HG03159 (cell line): ENCODE measurements at regions not wholly inside any gene's neighbourhood (a gene's known extent, or its start where the extent isn't known, plus 50 kb on each side); places are given as distances from the start of the nearest gene placed in this dataset.

Experiments used
- ATAC-seq: cut with Tn5 transposase; IDR thresholded peaks from one replicate; pipeline ENCODE4 v1.9.1; 2021; ENCODE audit warnings: mild to moderate bottlenecking, moderate library complexity; ENCODE audit not compliant: unreplicated experiment

DNA sequence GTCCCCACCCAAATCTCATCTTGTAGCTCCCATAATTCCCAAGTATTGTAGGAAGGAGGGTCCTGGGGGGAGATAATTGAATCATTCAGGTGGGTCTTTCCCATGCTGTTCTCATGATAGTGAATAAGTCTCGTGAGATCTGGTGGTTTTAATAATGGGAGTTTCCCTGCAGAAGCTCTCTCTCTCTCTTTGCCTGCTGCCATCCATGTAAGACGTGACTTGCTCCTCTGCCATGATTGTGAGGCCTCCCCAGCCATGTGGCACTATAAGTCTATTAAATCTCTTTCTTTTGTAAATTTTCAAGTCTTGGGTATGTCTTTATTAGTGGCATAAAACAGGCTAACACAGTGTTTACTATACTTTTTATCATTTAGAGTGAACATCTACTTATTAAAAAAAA is 338.8 kb downstream of the ANKRD7 start:
- no peak for ATAC-seq

- no peak for ATAC-seq
Measured at GRCh38 chr7:118572604-118573003, 348.1 kb downstream of the ANKRD7 start.

GRCh38 chr7:118573085-118573484 is 348.6 kb downstream of the ANKRD7 start:
- no peak for ATAC-seq

DNA sequence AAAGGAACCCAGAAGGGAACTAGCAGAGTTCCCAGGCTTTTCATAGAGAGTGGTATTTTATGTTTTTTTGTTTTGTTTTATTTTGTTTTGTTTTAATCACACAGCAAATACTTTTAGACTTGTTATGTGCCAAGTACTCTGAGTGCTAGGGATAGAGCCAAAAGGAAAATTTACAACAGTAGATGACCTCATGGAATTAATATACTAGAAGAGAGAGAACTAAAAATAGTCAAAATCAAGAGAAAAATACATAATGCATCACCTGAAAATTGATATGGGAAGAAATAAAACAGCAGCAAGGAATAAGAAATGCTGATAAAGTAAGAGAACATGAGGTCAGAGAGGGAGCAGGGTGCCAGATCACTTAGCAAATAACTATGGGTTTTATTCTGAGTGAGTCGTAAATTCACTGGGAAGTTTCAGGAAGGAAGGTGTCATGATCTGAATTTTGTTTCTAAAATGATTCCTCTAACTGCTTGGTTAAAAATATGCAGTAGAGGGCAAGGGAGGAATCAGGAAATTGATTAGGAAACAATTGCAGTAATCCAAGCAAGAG is 351.0 kb downstream of the ANKRD7 start:
- ATAC-seq: no peak

DNA sequence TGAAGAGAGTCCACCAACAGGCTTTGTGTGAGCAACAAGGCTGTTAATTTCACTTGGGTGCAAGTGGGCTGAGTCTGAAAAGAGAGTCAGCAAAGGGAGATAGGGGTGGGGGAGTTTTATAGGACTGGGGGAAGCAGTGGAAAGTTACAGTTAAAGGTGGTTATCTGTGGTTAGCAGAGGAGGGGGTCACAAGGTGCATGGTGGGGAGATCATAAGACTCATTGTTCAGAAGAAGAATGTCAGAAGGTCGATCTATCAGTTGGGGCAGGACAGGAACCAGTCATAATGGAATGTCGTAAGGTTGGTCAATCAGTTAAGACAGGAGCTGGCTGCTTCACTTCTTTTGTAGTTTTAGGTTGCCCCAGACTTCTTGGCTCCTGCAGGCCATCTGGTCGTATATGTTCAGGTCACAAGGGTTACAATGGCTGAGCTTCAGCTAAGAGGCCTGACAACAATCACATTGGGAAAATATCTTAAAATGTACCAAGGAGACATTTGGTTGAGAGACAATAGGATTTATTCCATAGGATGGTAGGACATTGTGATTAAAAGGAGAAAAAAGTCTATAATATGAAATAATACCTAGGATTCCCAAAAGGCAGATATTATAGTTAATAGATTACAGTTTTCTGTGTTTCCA is 356.4 kb downstream of the ANKRD7 start:
- no peak for ATAC-seq

- no peak for ATAC-seq
Measured at GRCh38 chr7:118583641-118584040, 359.1 kb downstream of the ANKRD7 start.

GRCh38 chr7:118586248-118586647 is 361.7 kb downstream of the ANKRD7 start:
- ATAC-seq: no peak

DNA sequence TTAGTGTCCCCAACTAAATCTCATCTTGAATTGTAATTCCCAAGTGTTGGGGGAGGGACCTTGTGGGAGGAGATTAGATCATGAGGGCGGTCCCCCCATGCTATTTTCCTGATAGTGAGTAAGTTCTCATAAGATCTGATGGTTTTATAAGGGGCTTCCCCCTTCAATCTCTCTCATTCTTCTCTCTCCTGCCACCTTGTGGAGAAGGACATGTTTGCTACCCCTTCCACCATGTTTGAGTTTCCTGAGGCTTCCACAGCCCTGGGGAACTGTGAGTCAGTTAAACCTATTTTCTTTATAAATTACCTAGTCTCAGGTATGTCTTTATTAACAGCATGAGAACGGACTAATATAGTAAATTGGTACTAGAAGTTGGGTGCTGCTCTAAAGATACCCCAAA is 365.6 kb downstream of the ANKRD7 start:
- ATAC-seq: peak; percentile 95

DNA sequence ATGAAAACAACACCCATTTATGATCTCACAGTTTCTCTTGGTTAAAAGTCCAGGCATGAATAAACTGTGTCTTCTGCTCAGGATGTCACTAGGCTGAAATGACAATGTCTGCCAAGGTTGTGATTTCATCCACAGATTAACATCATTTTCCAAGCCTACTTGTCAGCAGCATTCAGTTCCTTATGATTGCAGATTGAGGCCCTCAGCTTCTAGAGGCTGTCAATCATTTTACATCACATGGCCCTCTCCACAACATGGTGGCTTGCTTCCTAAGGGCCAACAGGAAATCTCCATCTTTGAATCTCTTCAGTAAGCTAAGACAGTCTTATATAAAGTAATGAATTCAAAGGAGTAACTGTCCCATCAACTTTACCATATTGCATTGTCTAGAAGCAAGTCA is 377.6 kb downstream of the ANKRD7 start:
- ATAC-seq: no peak

DNA sequence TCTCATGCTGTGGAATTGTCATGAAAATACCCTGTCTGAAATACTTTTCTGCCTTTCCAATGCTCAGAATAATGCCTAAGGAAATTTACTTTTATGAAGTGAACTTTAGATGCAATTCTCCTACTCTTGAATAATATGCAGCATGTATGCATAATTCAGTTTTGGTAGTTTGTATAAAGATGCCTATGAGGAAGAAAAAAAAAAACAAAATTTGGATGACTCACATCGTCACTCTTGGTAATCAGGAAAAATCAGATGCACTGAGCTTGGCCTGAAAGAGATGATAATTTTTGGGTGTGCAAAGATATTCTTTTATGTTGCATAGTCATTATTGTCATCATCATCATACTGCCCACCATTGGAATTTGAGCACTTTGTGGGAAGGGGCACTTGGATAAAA is 382.1 kb downstream of the ANKRD7 start:
- no peak for ATAC-seq

GRCh38 chr7:118609207-118609606 is 384.7 kb downstream of the ANKRD7 start:
- ATAC-seq: no peak

DNA sequence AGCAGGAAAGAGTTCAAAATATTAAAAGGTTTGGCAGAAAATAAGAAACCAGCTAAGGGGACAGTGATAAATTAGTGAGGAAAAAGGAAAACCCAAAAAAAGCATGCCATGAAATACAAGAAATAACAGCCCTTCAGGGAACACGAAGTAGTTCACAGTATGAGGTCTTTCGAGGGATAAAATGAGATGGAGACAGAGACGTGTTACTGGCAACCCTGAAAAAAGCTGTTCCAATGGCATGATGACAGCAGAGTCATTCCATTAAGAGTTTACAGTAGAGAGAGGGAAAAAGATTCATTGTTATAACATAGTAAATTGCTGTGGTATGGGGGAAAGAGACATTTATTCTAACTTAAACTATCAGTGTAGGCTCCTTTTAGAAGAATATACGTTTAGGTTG is 391.2 kb downstream of the ANKRD7 start:
- no peak for ATAC-seq

GRCh38 chr7:118621810-118622360 is 397.4 kb downstream of the ANKRD7 start:
- no peak for ATAC-seq

DNA sequence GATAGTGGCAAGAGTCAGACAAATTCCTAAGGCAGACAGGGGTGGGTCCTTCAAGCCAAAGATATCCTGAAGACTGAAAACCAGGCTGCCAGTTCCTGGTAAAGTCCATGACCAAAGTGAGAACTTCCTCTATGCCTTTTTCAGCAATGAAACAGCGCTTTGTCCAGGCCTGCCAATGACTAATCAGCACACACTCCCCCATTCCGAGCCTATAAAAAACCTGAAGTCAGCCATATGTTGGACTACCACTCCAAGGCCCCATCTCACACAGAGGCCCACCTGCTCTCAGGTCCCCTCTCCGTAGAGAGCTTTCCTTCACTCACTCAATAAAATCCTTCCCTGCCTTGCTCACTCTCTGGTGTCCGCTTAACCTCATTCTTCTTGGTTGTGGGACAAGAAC is 402.2 kb downstream of the ANKRD7 start:
- no peak for ATAC-seq

- no peak for ATAC-seq
Measured at GRCh38 chr7:118627467-118627866, 403.0 kb downstream of the ANKRD7 start.

DNA sequence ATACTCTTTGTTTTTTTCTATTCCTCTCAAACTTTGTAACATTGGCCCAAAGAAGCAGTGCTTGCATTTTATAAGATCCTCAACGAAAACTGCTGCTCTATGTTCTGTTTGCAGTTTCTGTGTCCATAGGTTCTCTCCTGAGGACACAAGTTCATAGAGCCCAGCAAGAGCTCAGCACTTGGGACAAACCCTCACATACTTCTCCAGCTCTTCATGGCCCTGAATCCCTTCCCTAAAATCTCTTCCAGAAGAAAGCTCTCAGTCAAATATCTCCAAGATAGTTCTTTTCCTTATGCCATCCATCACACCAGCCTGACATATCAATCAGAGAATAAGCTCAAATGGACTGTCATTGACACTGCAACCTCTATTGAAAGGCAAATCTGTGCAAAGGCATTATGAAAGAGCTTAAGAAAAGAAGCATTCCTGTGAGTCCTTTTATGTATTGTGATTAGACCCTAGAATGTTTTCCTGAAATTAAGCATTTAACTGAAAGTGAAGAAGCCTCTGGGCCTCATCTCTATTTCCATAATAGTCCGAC is 405.5 kb downstream of the ANKRD7 start:
- no peak for ATAC-seq

GRCh38 chr7:118642396-118642795 is 417.9 kb downstream of the ANKRD7 start:
- ATAC-seq: no peak

GRCh38 chr7:118644346-118644745 is 419.8 kb downstream of the ANKRD7 start:
- ATAC-seq: no peak

DNA sequence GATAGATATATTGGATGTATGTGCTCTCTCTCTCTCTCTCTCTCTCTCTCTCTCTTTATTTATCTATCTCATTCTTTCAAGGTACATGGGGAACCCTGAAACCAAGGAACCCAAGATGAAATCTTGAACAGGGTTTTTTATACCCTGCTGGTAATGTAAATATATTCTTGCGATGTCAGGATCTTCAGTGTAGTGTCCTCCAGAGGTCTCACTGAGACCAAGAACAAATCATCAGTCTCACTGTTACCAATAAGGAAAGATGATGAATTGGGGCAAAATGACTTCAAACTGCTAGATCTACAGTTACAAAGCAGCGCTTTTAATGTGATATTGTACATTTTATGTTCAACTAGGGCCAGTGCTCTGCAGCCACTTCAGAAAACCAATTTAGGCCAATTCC is 423.5 kb downstream of the ANKRD7 start:
- ATAC-seq: no peak

DNA sequence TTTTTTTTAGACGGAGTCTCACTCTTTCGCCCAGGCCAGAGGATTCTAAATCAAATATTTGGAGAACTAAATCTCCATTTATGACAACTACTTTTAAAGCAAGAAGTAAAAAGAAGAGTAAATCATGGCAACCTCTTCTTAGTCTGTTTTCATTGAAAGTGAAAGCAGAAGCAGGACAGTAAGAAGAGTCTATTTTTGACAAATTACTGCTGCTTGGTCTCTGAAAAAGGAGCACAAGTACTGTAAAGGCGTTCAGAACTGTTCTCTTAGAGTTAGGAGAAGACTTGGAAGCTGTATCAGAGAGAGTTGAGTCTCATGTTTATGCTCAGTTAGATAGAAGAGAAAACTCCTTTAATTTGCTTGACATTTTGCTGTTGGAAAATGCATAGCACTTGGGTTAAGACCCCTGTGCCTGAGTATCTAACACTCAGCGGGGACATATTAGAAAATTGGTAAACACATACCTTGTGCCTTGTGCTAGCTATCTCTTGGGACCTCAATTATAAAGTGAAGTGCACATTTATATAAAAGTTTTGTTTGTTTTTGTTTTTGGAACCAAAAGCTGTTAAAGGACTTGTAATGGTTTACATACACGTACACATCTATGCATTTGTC is 433.0 kb downstream of the ANKRD7 start:
- peak; percentile 87 for ATAC-seq

DNA sequence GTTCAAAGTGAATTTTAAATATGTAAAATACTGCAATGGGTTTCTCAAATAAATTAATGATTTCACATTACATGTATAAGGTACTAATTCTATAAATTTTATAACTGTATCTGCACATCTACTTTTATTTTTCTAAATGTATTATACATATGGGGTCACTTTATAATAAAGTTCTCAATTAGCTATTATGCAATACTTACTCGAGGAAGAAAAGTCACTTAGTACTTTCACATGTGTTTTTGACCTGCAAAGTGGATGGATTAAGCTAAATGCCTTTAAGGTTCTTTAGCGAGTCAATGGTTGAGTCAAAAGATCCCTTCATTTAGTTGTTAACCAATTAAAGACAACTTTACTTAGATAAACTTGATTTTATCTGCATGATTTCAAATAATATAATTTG is 437.8 kb downstream of the ANKRD7 start:
- no peak for ATAC-seq

GRCh38 chr7:118664498-118664897 is 440.0 kb downstream of the ANKRD7 start:
- ATAC-seq: no peak
